WTC11 (cell line): ENCODE measurements at regions not wholly inside any gene's neighbourhood (a gene's known extent, or its start where the extent isn't known, plus 50 kb on each side); places are given as distances from the start of the nearest gene placed in this dataset.

Experiments
- ATAC-seq: fragments of 200-7000 bp; cut with Tn5 transposase; 2 replicates; pipeline ENCODE4 v1.10.0; 2021; ENCODE audit warnings: mild to moderate bottlenecking, moderate library complexity
- CTCF ChIA-PET: fragments of 300-600 bp; sonication (Branson Sonifier 250); formaldehyde crosslinking; loops from one replicate; lab custom pipeline; 2021; ENCODE audit warnings: antibody characterized with exemption; lab: Charles Lee
- POLR2A ChIA-PET: fragments of 350-600 bp; sonication (Branson Sonifier 250); formaldehyde crosslinking; loops from one replicate; lab custom pipeline; 2021; ENCODE audit warnings: antibody characterized with exemption; lab: Charles Lee
- DNase-seq: peaks from one replicate; pipeline ENCODE4 v3.0.0; 2021; ENCODE audit warnings: low spot score
- H3K27ac Mint-ChIP-seq: 2 replicates; pipeline ENCODE4 v1.8.0; 2021; ENCODE audit warnings: mixed read lengths
- H3K27me3 Mint-ChIP-seq: 2 replicates; pipeline ENCODE4 v1.8.0; 2021; ENCODE audit warnings: low read depth, mild to moderate bottlenecking, moderate library complexity, mixed read lengths
- H3K36me3 Mint-ChIP-seq: 2 replicates; pipeline ENCODE4 v1.8.0; 2021; ENCODE audit warnings: mixed read lengths
- H3K4me1 Mint-ChIP-seq: 2 replicates; pipeline ENCODE4 v1.8.0; 2022; ENCODE audit warnings: mixed read lengths
- H3K4me3 Mint-ChIP-seq: 2 replicates; pipeline ENCODE4 v1.8.0; 2021; ENCODE audit warnings: mild to moderate bottlenecking, moderate library complexity, mixed read lengths
- H3K9me3 Mint-ChIP-seq: 2 replicates; pipeline ENCODE4 v1.8.0; 2021; ENCODE audit warnings: mixed read lengths
- FOXP1 ChIP-seq: sonication (generic); formaldehyde crosslinking; IDR thresholded peaks from 2 replicates; pipeline ENCODE4 v1.8.0; 2022; ENCODE audit warnings: missing genetic modification reagents, mild to moderate bottlenecking, moderate library complexity, borderline replicate concordance
- MXD4 ChIP-seq: fragments of 250-450 bp; sonication (Bioruptor Pico); IDR thresholded peaks from 2 replicates; pipeline ENCODE4 v1.8.0; 2021; ENCODE audit warnings: mild to moderate bottlenecking, moderate library complexity, borderline replicate concordance
- MYBL2 ChIP-seq: sonication (generic); formaldehyde crosslinking; IDR thresholded peaks from 2 replicates; pipeline ENCODE4 v1.8.1; 2023; ENCODE audit warnings: mild to moderate bottlenecking, moderate library complexity, missing genetic modification reagents
- TCF7 ChIP-seq: sonication (generic); formaldehyde crosslinking; IDR thresholded peaks from 2 replicates; pipeline ENCODE4 v1.8.0; 2022; ENCODE audit warnings: mild to moderate bottlenecking, low read depth, missing genetic modification reagents, moderate library complexity
- ZNF263 ChIP-seq: sonication (generic); formaldehyde crosslinking; IDR thresholded peaks from 2 replicates; pipeline ENCODE4 v1.8.1; 2022; ENCODE audit warnings: low read depth, mild to moderate bottlenecking, moderate library complexity, missing genetic modification reagents
- ZNF317 ChIP-seq: sonication (generic); formaldehyde crosslinking; IDR thresholded peaks from 2 replicates; pipeline ENCODE4 v1.8.1; 2023; ENCODE audit warnings: low read depth, mild to moderate bottlenecking, moderate library complexity, missing genetic modification reagents, borderline replicate concordance
- ZNF396 ChIP-seq: fragments of 250-450 bp; sonication (Bioruptor Pico); IDR thresholded peaks from 2 replicates; pipeline ENCODE4 v1.8.0; 2021; ENCODE audit warnings: mild to moderate bottlenecking, moderate library complexity, borderline replicate concordance
- TF ChIP-seq, protein P1 (sequence below): sonication (generic); formaldehyde crosslinking; IDR thresholded peaks from 2 replicates; pipeline ENCODE4 v1.8.0; 2023; ENCODE audit warnings: mild to moderate bottlenecking, missing genetic modification reagents
- TF ChIP-seq, protein P2 (sequence below): sonication (generic); formaldehyde crosslinking; IDR thresholded peaks from 2 replicates; pipeline ENCODE4 v1.8.1; 2023; ENCODE audit warnings: mild to moderate bottlenecking, missing genetic modification reagents, moderate library complexity
- TF ChIP-seq, protein P3 (sequence below): sonication (generic); formaldehyde crosslinking; conservative IDR thresholded peaks from 2 replicates; pipeline ENCODE4 v1.8.1; 2022; ENCODE audit warnings: mild to moderate bottlenecking, missing genetic modification reagents
- TF ChIP-seq, protein P4 (sequence below): sonication (generic); formaldehyde crosslinking; IDR thresholded peaks from 2 replicates; pipeline ENCODE4 v1.8.1; 2022; ENCODE audit warnings: missing genetic modification reagents, borderline replicate concordance
- TF ChIP-seq, protein P5 (sequence below): fragments of 250-450 bp; sonication (Bioruptor Pico); IDR thresholded peaks from 2 replicates; pipeline ENCODE4 v2.1.2; 2022; ENCODE audit warnings: mild to moderate bottlenecking, moderate library complexity
- TF ChIP-seq, protein P6 (sequence below): fragments of 250-450 bp; sonication (Bioruptor Pico); IDR thresholded peaks from 2 replicates; pipeline ENCODE4 v1.9.0; 2021; ENCODE audit warnings: mild to moderate bottlenecking, borderline replicate concordance

DNA sequence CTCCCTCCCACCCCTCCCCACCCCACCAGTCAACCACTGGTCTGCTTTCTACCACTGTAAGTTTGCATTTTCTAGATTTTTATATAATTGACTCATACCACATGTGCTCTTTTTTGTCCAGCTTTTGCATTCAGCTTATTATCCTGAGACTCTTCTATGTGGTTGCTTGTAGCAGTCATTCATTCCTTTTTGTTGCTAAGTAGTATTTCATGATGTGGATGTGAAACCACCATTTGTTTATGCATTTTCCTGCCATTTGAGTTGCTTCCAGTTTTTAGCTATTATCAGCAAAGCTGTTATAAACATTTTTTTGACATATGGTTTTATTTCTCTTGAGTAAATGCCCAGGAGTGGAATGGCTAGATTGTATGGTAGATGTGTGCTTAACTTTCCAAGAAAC is 77.0 kb upstream of the FGF3 start:
- Mint-ChIP-seq H3K36me3 (no peaks in the 10 kb centered on the region), H3K4me1 (peaks cover 19% of the 10 kb centered on the region), H3K4me3 (no peak overlapping the region), H3K27me3 (peaks cover 13% of the 10 kb centered on the region), H3K27ac (no peak overlapping the region), H3K9me3 (peaks cover 10% of the 10 kb centered on the region)
- ATAC-seq, result no peak
- ChIA-PET CTCF (interaction anchor here (1.3 kb wide), 1 partner anchor 15 kb away, joined by 3 read pairs; no protein-coding TSS in a partner anchor), POLR2A (no interaction called here)
- no peak for DNase-seq
- TF ChIP-seq ZNF396 (CRISPR knock-in tag) (no peak), MYBL2 (CRISPR knock-in tag) (no peak), FOXP1 (CRISPR knock-in tag) (no peak), ZNF263 (no peak), TCF7 (CRISPR knock-in tag) (no peak), MXD4 (CRISPR knock-in tag) (no peak)
- TF ChIP-seq, protein P1, sequence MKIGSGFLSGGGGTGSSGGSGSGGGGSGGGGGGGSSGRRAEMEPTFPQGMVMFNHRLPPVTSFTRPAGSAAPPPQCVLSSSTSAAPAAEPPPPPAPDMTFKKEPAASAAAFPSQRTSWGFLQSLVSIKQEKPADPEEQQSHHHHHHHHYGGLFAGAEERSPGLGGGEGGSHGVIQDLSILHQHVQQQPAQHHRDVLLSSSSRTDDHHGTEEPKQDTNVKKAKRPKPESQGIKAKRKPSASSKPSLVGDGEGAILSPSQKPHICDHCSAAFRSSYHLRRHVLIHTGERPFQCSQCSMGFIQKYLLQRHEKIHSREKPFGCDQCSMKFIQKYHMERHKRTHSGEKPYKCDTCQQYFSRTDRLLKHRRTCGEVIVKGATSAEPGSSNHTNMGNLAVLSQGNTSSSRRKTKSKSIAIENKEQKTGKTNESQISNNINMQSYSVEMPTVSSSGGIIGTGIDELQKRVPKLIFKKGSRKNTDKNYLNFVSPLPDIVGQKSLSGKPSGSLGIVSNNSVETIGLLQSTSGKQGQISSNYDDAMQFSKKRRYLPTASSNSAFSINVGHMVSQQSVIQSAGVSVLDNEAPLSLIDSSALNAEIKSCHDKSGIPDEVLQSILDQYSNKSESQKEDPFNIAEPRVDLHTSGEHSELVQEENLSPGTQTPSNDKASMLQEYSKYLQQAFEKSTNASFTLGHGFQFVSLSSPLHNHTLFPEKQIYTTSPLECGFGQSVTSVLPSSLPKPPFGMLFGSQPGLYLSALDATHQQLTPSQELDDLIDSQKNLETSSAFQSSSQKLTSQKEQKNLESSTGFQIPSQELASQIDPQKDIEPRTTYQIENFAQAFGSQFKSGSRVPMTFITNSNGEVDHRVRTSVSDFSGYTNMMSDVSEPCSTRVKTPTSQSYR, result no peak
- TF ChIP-seq, protein P2, sequence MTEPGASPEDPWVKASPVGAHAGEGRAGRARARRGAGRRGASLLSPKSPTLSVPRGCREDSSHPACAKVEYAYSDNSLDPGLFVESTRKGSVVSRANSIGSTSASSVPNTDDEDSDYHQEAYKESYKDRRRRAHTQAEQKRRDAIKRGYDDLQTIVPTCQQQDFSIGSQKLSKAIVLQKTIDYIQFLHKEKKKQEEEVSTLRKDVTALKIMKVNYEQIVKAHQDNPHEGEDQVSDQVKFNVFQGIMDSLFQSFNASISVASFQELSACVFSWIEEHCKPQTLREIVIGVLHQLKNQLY, result no peak
- TF ChIP-seq, protein P3, sequence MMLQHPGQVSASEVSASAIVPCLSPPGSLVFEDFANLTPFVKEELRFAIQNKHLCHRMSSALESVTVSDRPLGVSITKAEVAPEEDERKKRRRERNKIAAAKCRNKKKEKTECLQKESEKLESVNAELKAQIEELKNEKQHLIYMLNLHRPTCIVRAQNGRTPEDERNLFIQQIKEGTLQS (CRISPR knock-in tag), result no peak
- TF ChIP-seq, protein P4, sequence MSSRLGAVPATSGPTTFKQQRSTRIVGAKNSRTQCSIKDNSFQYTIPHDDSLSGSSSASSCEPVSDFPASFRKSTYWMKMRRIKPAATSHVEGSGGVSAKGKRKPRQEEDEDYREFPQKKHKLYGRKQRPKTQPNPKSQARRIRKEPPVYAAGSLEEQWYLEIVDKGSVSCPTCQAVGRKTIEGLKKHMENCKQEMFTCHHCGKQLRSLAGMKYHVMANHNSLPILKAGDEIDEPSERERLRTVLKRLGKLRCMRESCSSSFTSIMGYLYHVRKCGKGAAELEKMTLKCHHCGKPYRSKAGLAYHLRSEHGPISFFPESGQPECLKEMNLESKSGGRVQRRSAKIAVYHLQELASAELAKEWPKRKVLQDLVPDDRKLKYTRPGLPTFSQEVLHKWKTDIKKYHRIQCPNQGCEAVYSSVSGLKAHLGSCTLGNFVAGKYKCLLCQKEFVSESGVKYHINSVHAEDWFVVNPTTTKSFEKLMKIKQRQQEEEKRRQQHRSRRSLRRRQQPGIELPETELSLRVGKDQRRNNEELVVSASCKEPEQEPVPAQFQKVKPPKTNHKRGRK, result no peak
- TF ChIP-seq, protein P5, sequence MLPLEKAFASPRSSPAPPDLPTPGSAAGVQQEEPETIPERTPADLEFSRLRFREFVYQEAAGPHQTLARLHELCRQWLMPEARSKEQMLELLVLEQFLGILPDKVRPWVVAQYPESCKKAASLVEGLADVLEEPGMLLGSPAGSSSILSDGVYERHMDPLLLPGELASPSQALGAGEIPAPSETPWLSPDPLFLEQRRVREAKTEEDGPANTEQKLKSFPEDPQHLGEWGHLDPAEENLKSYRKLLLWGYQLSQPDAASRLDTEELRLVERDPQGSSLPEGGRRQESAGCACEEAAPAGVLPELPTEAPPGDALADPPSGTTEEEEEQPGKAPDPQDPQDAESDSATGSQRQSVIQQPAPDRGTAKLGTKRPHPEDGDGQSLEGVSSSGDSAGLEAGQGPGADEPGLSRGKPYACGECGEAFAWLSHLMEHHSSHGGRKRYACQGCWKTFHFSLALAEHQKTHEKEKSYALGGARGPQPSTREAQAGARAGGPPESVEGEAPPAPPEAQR (CRISPR knock-in tag), result no peak

DNA sequence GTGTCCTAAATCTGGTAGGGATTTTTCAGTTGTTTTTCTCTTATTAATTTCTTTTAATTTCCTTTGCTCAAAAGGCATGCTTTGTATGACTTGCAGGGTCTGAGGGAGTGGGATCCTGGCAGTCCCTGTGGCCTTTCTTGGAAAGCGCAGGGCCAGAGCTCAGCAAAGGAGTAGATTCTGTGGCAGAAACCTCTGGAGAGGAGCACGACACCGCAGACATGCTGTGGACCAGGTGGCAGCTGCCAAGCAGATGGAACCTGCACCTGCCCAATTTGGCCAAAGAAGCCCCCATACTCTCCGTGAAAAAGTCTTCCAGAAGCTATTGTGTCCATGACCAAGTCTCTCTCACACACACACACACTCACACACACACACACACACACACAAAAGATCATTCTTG is 78.9 kb upstream of the FGF3 start:
- Mint-ChIP-seq H3K27ac (no peak overlapping the region), H3K9me3 (peaks cover 10% of the 10 kb centered on the region), H3K4me1 (peaks cover 7% of the 10 kb centered on the region), H3K27me3 (no peaks in the 10 kb centered on the region; the same call in 1 of the 2 replicates), H3K4me3 (no peak overlapping the region), H3K36me3 (no peaks in the 10 kb centered on the region)
- POLR2A ChIA-PET, result no interaction called here
- CTCF ChIA-PET, result no interaction called here
- no peak for DNase-seq
- ATAC-seq, result no peak
- peak; percentile 97 for TF ChIP-seq ZNF317
- TF ChIP-seq, protein P6, sequence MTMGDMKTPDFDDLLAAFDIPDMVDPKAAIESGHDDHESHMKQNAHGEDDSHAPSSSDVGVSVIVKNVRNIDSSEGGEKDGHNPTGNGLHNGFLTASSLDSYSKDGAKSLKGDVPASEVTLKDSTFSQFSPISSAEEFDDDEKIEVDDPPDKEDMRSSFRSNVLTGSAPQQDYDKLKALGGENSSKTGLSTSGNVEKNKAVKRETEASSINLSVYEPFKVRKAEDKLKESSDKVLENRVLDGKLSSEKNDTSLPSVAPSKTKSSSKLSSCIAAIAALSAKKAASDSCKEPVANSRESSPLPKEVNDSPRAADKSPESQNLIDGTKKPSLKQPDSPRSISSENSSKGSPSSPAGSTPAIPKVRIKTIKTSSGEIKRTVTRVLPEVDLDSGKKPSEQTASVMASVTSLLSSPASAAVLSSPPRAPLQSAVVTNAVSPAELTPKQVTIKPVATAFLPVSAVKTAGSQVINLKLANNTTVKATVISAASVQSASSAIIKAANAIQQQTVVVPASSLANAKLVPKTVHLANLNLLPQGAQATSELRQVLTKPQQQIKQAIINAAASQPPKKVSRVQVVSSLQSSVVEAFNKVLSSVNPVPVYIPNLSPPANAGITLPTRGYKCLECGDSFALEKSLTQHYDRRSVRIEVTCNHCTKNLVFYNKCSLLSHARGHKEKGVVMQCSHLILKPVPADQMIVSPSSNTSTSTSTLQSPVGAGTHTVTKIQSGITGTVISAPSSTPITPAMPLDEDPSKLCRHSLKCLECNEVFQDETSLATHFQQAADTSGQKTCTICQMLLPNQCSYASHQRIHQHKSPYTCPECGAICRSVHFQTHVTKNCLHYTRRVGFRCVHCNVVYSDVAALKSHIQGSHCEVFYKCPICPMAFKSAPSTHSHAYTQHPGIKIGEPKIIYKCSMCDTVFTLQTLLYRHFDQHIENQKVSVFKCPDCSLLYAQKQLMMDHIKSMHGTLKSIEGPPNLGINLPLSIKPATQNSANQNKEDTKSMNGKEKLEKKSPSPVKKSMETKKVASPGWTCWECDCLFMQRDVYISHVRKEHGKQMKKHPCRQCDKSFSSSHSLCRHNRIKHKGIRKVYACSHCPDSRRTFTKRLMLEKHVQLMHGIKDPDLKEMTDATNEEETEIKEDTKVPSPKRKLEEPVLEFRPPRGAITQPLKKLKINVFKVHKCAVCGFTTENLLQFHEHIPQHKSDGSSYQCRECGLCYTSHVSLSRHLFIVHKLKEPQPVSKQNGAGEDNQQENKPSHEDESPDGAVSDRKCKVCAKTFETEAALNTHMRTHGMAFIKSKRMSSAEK (CRISPR knock-in tag), result no peak
